Memory B cell (primary cell): ENCODE measurements at regions not wholly inside any gene's neighbourhood (a gene's known extent, or its start where the extent isn't known, plus 50 kb on each side); places are given as distances from the start of the nearest gene placed in this dataset.

ENCODE experiments used
- ATAC-seq: fragments of 150-1000 bp; cut with Tn5 transposase; 2 replicates; pipeline ENCODE4 v1.10.0; 2021; ENCODE audit warnings: low read depth, mild to moderate bottlenecking, moderate library complexity
- DNase-seq, 2 donors: peaks; one replicate each; pipeline ENCODE4 v3.0.0; 2022; ENCODE audit warnings: low spot score in 2 of 2
- H3K27ac Mint-ChIP-seq: one replicate; pipeline ENCODE4 v1.8.0; 2022; ENCODE audit warnings: mild to moderate bottlenecking, moderate library complexity, mixed read lengths
- H3K27me3 Mint-ChIP-seq: one replicate; pipeline ENCODE4 v1.8.0; 2022; ENCODE audit warnings: mixed read lengths
- H3K36me3 Mint-ChIP-seq: one replicate; pipeline ENCODE4 v1.8.0; 2022; ENCODE audit warnings: mild to moderate bottlenecking, mixed read lengths
- H3K4me1 Mint-ChIP-seq: one replicate; pipeline ENCODE4 v1.8.0; 2022; ENCODE audit warnings: mixed read lengths
- H3K4me3 Mint-ChIP-seq: one replicate; pipeline ENCODE4 v1.8.0; 2022; ENCODE audit warnings: mild to moderate bottlenecking, moderate library complexity, mixed read lengths
- H3K9me3 Mint-ChIP-seq: one replicate; pipeline ENCODE4 v1.8.0; 2022; ENCODE audit warnings: mixed read lengths

GRCh38 chr16:49165025-49165424 is 116.6 kb downstream of the CBLN1 start:
- DNase-seq (no peak), ATAC-seq (no peak)
- H3K4me3 Mint-ChIP-seq = no peak overlapping the region
- H3K36me3 Mint-ChIP-seq = no peaks in the 10 kb centered on the region
- H3K27ac Mint-ChIP-seq = no peak overlapping the region
- no peaks in the 10 kb centered on the region for H3K4me1 Mint-ChIP-seq
- H3K27me3 Mint-ChIP-seq = no peaks in the 10 kb centered on the region
- H3K9me3 Mint-ChIP-seq = no peaks in the 10 kb centered on the region

GRCh38 chr16:49161191-49161590 is 120.4 kb downstream of the CBLN1 start:
- DNase-seq (no peak), ATAC-seq (no peak)
- H3K4me1 Mint-ChIP-seq = no peaks in the 10 kb centered on the region
- H3K27me3 Mint-ChIP-seq = no peaks in the 10 kb centered on the region
- no peak overlapping the region for H3K27ac Mint-ChIP-seq
- no peak overlapping the region for H3K4me3 Mint-ChIP-seq
- no peaks in the 10 kb centered on the region for H3K36me3 Mint-ChIP-seq
- H3K9me3 Mint-ChIP-seq = peaks cover 2% of the 10 kb centered on the region

DNA sequence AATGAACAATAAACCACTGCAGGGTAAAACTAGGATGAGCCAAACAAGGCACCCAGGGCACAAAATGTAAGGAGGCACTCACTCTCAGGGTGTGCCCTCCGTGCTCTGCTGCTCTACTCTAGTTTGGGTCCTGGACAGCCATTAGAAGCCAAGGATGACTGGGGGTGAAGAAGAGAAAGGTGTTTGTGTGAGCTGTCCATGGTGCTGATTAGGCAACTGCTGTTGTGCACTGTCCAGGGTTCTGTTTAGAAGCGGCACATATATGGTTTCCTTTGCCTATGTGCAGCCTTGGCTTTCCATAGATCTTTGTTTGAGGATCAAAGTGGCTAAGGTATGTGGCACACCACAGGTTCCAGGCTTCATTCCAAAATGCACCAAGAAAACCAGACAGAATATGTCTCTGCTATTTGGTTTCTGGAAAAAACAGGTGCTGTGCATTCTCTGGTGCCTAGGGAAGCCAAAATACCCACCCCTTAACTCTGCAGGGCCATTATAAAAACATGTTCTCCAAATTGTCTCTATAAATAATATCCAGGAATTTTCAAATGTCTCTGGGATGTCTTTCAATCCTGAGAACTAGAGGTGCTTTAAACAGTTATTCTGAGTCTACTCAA is 123.5 kb downstream of the CBLN1 start:
- no peak overlapping the region for H3K27ac Mint-ChIP-seq
- H3K4me1 Mint-ChIP-seq = no peaks in the 10 kb centered on the region
- no peak overlapping the region for H3K4me3 Mint-ChIP-seq
- H3K27me3 Mint-ChIP-seq = no peaks in the 10 kb centered on the region
- DNase-seq (no peak), ATAC-seq (no peak)
- peaks cover 6% of the 10 kb centered on the region for H3K9me3 Mint-ChIP-seq
- no peaks in the 10 kb centered on the region for H3K36me3 Mint-ChIP-seq

GRCh38 chr16:49150341-49150740 is 131.3 kb downstream of the CBLN1 start:
- H3K4me3 Mint-ChIP-seq = no peak overlapping the region

DNA sequence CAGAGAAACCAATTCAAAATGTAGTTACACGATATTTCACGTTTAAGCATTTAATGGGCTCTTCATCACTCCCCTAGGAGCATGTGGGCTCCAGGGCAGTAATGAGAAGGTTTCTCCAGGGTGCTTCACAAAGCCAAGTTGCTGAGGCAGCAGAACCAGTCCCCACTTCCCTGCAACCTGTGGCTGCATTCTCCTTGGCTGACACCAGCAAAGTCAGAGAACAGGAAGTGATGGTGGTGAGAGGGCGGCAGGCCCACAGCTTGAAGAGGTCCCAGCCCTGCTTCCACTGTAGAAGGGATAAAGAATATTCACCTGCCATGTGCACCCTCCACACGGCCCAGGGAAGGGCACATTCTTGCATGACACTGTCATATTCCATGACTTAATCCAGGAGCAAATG is 133.2 kb downstream of the CBLN1 start:
- no peaks in the 10 kb centered on the region for H3K36me3 Mint-ChIP-seq
- DNase-seq = no peak
- no peak for ATAC-seq
- no peaks in the 10 kb centered on the region for H3K4me1 Mint-ChIP-seq
- H3K4me3 Mint-ChIP-seq = no peak overlapping the region
- H3K27me3 Mint-ChIP-seq = no peaks in the 10 kb centered on the region
- no peak overlapping the region for H3K27ac Mint-ChIP-seq
- no peaks in the 10 kb centered on the region for H3K9me3 Mint-ChIP-seq

More at GRCh38 chr16:49150341-49150740, 131.3 kb downstream of the CBLN1 start:
- H3K36me3 Mint-ChIP-seq = no peaks in the 10 kb centered on the region
- H3K9me3 Mint-ChIP-seq = peaks cover 2% of the 10 kb centered on the region
- ATAC-seq (no peak), DNase-seq (no peak)
- H3K27ac Mint-ChIP-seq = no peak overlapping the region
- no peaks in the 10 kb centered on the region for H3K4me1 Mint-ChIP-seq
- no peaks in the 10 kb centered on the region for H3K27me3 Mint-ChIP-seq

DNA sequence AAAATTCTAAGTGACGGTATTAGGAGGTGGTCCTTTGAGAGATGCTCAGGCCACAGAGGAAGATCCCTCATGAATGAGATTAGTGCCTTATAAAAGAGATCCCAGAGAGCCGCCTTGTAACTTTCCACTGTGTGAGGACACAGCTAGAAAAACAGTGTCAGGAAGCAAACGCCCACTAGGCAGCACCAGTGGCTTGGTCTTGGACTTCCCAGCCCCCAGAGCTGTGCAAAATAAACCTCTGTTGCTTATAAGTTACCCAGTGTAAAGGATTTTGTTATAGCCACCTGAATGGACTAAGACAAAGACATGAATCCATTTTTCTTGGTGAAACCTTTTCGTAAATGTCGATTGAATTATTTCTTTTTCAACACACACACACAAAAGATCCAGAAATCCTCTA is 141.0 kb downstream of the CBLN1 start:
- no peak for DNase-seq
- peaks cover 8% of the 10 kb centered on the region for H3K9me3 Mint-ChIP-seq
- no peaks in the 10 kb centered on the region for H3K27me3 Mint-ChIP-seq
- ATAC-seq = no peak
- no peaks in the 10 kb centered on the region for H3K36me3 Mint-ChIP-seq
- H3K4me3 Mint-ChIP-seq = no peak overlapping the region
- no peaks in the 10 kb centered on the region for H3K4me1 Mint-ChIP-seq
- H3K27ac Mint-ChIP-seq = no peak overlapping the region

- H3K27me3 Mint-ChIP-seq = no peaks in the 10 kb centered on the region
- no peaks in the 10 kb centered on the region for H3K36me3 Mint-ChIP-seq
- H3K4me3 Mint-ChIP-seq = no peak overlapping the region
- H3K9me3 Mint-ChIP-seq = no peaks in the 10 kb centered on the region
- no peaks in the 10 kb centered on the region for H3K4me1 Mint-ChIP-seq
- ATAC-seq (no peak), DNase-seq (no peak)
- H3K27ac Mint-ChIP-seq = no peak overlapping the region
Measured at GRCh38 chr16:49130397-49130796, 151.2 kb downstream of the CBLN1 start.

GRCh38 chr16:49129935-49130334 is 151.7 kb downstream of the CBLN1 start:
- Mint-ChIP-seq H3K27me3 (no peaks in the 10 kb centered on the region), H3K4me3 (no peak overlapping the region), H3K9me3 (no peaks in the 10 kb centered on the region), H3K36me3 (no peaks in the 10 kb centered on the region), H3K27ac (no peak overlapping the region), H3K4me1 (no peaks in the 10 kb centered on the region)
- no peak for ATAC-seq
- no peak for DNase-seq

GRCh38 chr16:49128740-49129139 is 152.9 kb downstream of the CBLN1 start:
- DNase-seq (no peak), ATAC-seq (no peak)
- H3K4me1 Mint-ChIP-seq = no peaks in the 10 kb centered on the region
- H3K36me3 Mint-ChIP-seq = no peaks in the 10 kb centered on the region
- no peak overlapping the region for H3K27ac Mint-ChIP-seq
- H3K4me3 Mint-ChIP-seq = no peak overlapping the region
- H3K27me3 Mint-ChIP-seq = no peaks in the 10 kb centered on the region
- no peaks in the 10 kb centered on the region for H3K9me3 Mint-ChIP-seq

- Mint-ChIP-seq H3K27me3 (no peaks in the 10 kb centered on the region), H3K36me3 (no peaks in the 10 kb centered on the region), H3K4me1 (no peaks in the 10 kb centered on the region), H3K4me3 (no peak overlapping the region), H3K9me3 (no peaks in the 10 kb centered on the region), H3K27ac (no peak overlapping the region)
- ATAC-seq (no peak), DNase-seq (no peak)
Measured at GRCh38 chr16:49127103-49127502, 154.5 kb downstream of the CBLN1 start.

- Mint-ChIP-seq H3K4me3 (no peak overlapping the region), H3K9me3 (peaks cover 5% of the 10 kb centered on the region), H3K4me1 (no peaks in the 10 kb centered on the region), H3K27ac (no peak overlapping the region), H3K27me3 (no peaks in the 10 kb centered on the region), H3K36me3 (no peaks in the 10 kb centered on the region)
- ATAC-seq (no peak), DNase-seq (no peak)
Measured at GRCh38 chr16:49121636-49122035, 160.0 kb downstream of the CBLN1 start.

DNA sequence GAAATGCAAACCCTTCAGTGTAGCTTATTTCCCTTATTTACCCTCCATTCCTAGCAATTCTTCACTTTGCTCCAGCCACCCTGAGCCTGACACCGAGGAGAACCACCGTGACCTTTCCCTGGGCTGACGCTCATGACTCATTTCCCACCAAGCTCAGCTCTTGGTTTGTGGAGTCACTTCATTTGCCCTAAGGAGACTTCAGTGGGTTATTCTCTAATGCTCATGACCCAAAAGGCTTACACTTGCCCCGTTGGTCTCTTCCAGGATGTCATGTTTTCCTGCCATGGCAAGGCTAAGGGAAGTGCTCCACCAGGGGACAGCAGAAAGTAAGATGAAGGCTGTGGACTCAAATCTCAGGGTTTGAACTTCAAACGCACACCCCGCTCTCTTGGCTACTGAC is 161.0 kb downstream of the CBLN1 start:
- Mint-ChIP-seq H3K36me3 (no peaks in the 10 kb centered on the region), H3K9me3 (peaks cover 5% of the 10 kb centered on the region), H3K27me3 (no peaks in the 10 kb centered on the region), H3K4me3 (no peak overlapping the region), H3K27ac (no peak overlapping the region), H3K4me1 (no peaks in the 10 kb centered on the region)
- DNase-seq = no peak
- ATAC-seq = no peak

GRCh38 chr16:49116873-49117272 is 164.8 kb downstream of the CBLN1 start:
- Mint-ChIP-seq H3K9me3 (peaks cover 12% of the 10 kb centered on the region), H3K27me3 (peaks cover 4% of the 10 kb centered on the region), H3K4me3 (no peak overlapping the region), H3K4me1 (no peaks in the 10 kb centered on the region), H3K27ac (no peak overlapping the region), H3K36me3 (no peaks in the 10 kb centered on the region)
- no peak for ATAC-seq
- no peak for DNase-seq

DNA sequence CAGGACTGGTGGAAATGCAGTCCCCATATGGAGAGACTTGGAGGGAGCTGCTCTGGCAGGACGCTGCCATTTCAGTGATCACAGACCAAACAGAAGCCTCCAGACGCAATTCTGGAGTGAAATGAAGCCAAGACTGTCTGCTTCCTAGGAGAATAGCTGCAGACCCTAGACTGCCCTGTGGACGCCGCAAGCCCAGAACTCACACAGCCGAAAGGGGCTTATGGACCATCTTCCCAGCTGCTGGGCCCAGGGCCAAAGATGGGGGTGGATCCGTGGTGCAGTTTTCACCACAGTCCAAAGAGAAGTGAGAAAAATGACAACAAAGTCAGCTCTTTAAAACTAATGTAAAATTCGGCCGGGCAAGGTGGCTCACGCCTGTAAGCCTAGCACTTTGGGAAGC is 165.7 kb downstream of the CBLN1 start:
- Mint-ChIP-seq H3K4me3 (no peak overlapping the region), H3K27ac (no peak overlapping the region), H3K9me3 (peaks cover 13% of the 10 kb centered on the region), H3K36me3 (no peaks in the 10 kb centered on the region), H3K27me3 (peaks cover 4% of the 10 kb centered on the region), H3K4me1 (no peaks in the 10 kb centered on the region)
- ATAC-seq = no peak
- no peak for DNase-seq

DNA sequence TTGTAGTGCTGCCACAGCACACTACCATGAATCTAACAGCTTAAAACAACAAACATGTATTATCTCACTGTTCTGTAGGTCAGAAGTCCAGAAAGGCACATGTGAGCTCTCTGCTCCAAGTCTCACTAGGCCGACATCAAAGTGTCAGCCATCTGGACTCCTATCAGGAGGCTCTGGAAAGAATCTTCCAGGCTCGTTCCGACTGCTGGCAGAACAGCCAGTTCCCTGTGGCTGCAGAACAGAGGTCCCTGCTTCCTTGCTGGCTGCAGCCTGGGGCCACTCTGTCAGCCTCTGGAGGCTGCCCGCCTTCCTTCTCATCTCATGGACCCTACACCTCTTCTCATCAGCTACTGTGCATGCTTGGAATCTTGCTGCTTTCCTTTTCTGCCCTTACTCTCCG is 168.9 kb downstream of the CBLN1 start:
- H3K27ac Mint-ChIP-seq = no peak overlapping the region
- H3K4me3 Mint-ChIP-seq = no peak overlapping the region

More for the DNA sequence above, 168.9 kb downstream of the CBLN1 start:
- Mint-ChIP-seq H3K9me3 (peaks cover 13% of the 10 kb centered on the region), H3K4me1 (no peaks in the 10 kb centered on the region), H3K36me3 (no peaks in the 10 kb centered on the region), H3K27me3 (peaks cover 4% of the 10 kb centered on the region)
- ATAC-seq (no peak), DNase-seq (no peak)
